ENCODE measurements at regions not wholly inside any gene's neighbourhood (a gene's known extent, or its start where the extent isn't known, plus 50 kb on each side); places are given as distances from the start of the nearest gene placed in this dataset.
"Not testable (repeated sequence)": the region's sequence is repeated elsewhere in the genome, so short reads cannot be mapped to it uniquely, and the experiment has no call there.

- DNase-seq = no peak
Measured at GRCh38 chr19:30861919-30862318, 487.3 kb downstream of the TSHZ3 start.

DNA sequence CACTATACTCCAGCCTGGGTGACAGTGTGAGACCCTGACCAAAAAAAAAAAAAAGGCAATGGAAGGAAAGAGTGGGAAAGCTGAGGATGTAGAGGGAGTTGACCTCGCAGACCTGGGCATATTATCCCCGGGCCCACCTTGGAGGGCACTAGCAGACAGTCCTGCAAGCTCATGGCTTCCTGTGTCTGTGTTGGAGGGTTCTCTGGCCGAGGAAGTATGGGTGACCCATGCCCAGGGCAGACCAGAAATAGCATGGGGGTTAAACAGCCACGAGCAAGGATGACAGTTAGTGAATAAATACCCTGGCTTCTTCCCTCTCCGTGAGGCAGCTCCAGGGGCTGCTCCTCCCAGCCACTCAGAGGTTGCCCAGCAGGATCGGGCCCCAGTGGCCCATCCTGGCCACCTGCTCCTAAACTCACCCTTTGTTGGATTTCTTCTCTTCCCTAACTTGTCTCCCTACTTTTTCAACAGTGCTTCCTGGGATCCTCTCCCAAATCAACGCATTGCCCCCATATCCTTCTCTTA is 485.8 kb downstream of the ZNF536 start:
- no peak for DNase-seq

DNA sequence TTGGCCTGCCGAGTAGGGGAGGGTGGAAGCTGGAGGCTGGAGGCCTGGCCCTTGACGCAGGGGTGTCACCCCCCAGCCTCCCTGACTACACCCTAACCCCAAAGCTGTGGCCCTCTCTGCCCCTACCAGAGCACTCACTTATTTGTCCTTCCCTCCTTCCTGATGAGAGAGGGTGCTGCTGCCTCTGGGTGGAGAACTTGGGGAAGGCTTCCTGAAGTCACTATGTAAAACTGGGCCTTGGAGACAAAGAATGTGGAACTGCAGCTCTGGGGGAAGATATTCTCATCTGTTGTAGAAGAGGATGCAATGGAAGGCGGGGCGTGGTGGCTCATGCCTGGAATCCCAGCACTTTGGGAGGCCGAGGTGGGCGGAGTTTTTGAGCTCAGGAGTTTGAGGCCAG is 485.2 kb downstream of the ZNF536 start:
- no peak for DNase-seq

- DNase-seq = no peak
Measured at GRCh38 chr19:30856786-30857185, 484.6 kb downstream of the ZNF536 start.

DNA sequence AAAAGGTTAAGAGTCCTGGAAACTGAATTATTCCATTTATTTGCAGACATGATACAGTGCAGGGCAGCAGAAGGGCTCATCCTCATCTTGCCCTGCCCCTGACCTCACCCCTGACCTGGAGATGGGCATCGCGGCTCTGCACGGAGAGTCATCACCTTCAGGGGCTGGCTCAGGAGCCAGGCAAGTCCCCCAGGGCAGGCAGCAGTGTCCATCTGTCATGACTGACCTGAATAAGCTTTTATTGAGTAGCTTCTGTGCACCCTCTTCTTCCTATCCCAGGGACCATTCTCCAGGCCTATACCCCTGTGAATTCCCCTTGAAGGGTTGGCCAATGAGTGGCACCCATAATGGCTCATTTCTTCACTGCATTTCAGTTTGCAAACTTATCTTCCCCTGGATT is 484.2 kb downstream of the ZNF536 start:
- no peak for DNase-seq

- no peak for DNase-seq
Measured at GRCh38 chr19:30855442-30855841, 483.3 kb downstream of the ZNF536 start.

- DNase-seq = no peak
Measured at GRCh38 chr19:30854661-30855060, 482.5 kb downstream of the ZNF536 start.

DNA sequence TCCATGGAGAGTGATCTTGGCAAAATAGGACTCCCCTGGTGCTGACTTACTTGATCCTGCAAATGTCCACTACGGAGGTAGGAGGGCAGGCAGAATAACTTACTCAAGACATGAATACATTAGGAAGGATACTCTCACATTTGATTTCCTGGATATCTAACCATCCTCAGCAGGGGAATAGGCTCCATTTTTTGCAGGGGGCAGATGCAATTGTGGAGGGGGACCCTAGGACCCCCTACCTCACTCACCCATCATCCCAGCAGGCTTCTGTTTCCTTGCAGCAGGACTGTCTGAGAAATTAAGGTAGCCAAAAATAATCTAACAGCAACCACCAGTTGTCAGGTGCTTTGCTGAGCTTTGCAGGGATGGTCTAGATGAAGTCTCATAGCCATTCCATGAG is 482.0 kb downstream of the ZNF536 start:
- DNase-seq = no peak

DNA sequence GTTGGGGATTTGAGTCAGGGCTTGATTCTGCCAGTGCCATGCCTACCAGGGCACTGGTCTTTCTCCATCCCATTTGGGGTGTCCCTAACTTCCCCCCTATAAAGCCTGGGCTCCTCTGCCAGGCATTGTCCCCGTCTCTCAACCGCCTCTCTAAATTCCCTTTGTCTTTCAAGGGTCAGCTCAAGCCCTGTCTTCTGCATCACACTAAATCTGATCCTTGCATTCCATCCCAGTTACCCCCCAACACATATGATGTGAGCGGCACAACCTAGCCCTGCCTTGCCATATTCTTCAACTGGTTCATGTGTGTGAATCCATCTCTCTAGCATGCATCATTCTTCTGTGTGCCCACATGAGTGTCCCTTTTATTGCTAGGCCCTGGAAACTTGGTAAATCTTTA is 480.9 kb downstream of the ZNF536 start:
- no peak for DNase-seq

- DNase-seq = no peak
Measured at GRCh38 chr19:30852168-30852567, 480.0 kb downstream of the ZNF536 start.

DNA sequence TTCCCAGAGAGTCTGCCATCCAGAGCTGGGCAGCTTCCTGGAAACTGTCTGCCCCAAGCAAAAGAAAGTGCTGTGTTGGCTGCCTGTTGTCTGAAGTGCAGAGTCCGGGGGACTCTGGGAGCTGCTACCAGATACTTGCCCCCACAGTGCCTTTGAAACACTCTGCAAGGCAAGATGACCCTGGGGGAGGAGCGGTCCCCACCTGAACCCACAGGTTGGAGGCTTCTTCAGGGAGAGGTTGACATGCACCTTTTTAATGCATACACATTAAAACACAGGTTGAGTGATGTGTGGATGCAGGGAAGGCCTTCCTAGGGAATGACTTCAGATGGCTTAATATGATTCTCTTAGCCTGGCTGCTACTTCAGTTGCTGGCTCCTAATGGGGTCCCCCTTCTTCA is 479.5 kb downstream of the ZNF536 start:
- no peak for DNase-seq

- DNase-seq = no peak
Measured at GRCh38 chr19:30848636-30849425, 476.6 kb downstream of the ZNF536 start.

DNA sequence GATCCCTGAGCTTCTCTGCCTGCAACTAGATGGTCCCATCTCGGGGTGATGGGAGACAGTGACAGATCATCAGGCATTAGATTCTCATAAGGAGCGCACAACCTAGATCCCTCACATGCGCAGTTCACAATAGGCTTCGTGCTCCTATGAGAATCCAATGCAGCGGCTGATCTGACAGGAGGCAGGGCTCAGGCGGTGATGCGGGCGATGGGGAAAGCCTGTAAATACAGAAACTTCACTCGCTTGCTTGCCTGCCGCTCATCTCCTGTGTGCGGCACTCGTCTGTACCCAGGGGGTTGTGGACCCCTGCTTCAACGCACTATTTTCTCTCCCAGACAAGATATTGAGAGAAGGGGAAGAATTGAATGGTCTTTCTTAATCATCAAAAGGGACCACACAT is 473.9 kb downstream of the ZNF536 start:
- DNase-seq = no peak

DNA sequence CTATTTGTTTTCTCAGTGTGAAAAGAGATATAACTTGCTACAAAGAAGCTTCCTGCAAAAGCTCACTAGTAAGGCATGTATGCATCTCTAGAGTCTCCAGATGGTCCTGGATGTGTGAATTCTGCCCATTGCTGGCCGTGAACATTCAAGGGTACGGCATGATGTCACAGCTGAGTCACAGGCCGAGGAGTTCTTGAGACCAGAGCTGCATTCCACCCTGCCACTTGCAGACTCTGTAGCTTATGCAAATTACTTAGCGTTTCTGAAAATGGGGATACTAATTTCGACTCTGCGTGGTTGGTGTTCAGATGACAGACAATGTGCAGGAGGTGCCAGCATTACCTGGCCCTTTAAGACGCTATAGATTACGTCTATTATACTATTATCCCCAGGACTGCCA is 470.7 kb downstream of the ZNF536 start:
- no peak for DNase-seq

GRCh38 chr19:30841934-30842333 is 469.8 kb downstream of the ZNF536 start:
- no peak for DNase-seq

DNA sequence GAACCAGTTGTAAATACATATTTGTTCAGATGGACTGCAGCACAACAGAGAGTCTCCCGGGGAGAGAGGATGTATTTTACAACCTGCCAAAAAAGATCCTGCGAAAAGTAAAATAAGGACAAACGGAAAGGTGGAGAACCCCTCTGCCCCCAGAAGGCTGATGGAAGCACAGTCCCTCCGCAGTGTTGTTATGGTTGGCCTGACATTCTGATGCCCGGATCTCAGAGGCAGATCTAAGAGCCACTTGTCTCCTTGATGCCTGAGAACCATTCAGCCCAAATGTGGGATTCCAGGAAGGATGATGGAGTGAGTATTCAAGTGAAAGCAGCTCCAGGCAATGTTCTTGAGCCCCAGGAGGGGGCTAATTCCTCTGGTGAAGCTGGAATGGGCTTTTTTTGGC is 458.7 kb downstream of the ZNF536 start:
- DNase-seq = no peak

DNA sequence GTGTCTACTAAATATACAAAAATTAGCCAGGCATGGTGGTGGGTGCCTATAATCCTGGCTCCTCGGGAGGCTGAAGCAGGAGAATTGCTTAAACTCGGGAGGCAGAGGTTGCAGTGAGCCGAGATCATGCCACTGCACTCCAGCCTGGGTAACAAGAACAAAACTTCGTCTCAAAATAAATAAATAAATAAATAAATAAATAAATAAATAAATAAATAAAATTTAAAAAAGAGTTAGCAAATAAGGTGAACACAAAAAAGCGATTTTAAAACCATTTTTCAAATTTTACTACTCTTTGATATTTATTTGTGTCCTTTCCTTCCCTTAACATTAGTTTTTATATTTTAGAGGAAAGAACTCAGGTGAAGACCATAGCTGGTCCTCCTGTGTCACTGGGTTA is 453.3 kb downstream of the ZNF536 start:
- DNase-seq = not testable (repeated sequence)

GRCh38 chr19:30824809-30825208 is 452.6 kb downstream of the ZNF536 start:
- DNase-seq = no peak

DNA sequence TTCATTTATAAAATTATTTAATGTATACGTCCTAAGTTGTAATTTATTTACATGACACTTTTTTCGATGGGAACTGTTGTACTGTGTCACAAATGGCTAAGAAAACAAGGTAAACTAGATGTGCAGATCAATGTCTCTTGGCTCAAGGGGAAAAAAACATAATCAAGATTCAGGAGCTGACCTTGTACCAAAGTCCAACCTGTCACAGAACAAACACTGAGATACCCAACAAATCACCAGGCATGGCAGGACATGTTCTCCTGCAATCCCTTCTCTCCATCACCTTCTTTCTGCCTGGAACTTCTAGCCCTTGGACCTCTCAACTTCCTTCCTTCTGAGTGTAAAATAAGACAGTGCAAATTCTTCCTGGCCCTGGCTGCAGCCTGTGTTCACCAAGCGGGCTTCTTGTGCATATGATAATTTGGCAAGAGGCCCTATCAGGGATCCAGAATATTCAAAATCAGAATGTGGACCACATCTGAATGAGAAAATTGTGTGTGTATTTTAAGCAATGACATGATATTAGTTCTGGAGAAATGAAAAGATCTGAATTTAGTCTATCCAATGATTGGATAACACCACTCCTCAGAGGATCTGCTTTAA is 445.9 kb downstream of the ZNF536 start:
- no peak for DNase-seq

GRCh38 chr19:30817197-30817596 is 445.0 kb downstream of the ZNF536 start:
- DNase-seq = no peak

DNA sequence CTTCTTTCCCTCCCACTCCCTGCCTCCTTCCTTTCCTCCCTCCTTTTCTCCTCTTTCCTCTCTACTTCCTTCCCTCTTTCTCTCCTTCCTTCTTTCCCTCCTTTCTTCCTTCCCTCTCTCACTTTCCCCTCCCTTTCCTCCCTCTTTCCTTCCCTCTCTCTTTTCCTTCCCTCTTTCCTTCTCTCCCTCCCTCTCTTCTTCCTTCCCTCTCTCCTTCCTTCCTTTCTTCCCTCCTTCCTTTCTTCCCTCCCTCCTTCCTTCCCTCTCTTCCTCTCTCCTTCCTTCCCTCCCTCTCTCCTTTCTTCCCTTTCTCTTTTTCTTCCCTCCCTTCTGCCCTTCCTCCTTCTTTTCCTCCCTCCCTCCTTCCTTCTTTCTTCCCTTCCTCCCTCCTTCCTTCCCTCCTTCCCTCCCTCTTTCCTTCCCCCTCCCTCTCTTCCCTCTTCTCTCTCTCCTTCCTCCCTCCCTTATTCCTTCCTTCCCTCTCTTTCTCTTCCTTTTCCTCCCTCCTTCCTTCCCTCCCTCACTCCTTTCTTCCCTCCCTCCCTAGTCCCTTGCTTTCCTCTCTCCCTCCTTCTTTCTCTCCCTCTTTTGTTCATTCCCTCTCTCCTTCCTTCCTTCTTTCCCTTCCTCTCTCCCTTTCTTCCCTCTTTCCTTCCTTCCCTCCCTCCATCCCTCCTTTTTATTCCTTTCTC is 443.9 kb downstream of the ZNF536 start:
- no peak for DNase-seq

DNA sequence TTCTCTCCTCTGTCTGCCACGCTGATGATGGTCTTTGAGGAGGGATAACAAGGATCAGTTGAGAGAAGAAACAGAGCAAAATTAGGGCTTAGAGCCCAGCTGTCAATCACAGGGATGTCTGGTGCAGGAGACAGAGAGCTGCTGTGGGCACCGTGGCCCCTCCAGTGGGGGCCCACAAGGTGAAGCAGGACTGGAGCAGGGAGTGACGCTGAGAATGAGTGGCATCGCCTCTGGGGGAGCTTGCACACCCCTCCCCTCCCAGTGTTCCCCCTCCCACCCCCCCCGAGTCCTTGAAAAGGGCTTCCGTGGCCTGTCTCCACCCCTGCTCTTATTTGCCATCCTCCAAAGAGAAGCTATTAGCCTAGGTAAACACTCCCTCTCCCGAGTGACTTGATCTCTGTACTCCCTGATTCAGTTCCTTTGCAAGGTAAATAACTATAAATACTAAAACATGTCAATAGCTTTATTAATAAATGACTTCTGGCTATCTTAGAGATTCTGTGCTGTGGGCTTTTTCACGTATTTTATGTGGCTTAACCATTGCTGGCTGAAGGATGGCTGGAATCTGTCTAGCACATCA is 440.0 kb downstream of the ZNF536 start:
- no peak for DNase-seq

- no peak for DNase-seq
Measured at GRCh38 chr19:30811397-30812098, 439.4 kb downstream of the ZNF536 start.
